HL-60 (cell line): ENCODE measurements at regions not wholly inside any gene's neighbourhood (a gene's known extent, or its start where the extent isn't known, plus 50 kb on each side); places are given as distances from the start of the nearest gene placed in this dataset.

Experiments
- DNase-seq, 2 experiments: peaks; one replicate each; pipeline ENCODE4 v3.0.0-alpha.2; 2010 to 2020; ENCODE audit warnings: low read depth in 1 of 2, low spot score in 1 of 2
- H3K27ac ChIP-seq: fragments of 250-450 bp; sonication (Bioruptor Pico); replicated peaks from 2 replicates; pipeline ENCODE4 v1.5.1; 2020; ENCODE audit warnings: mild to moderate bottlenecking, moderate library complexity
- H3K27me3 ChIP-seq: fragments of 250-450 bp; sonication (Bioruptor Pico); 2 replicates; pipeline ENCODE4 v1.5.1; 2021; ENCODE audit warnings: mild to moderate bottlenecking, moderate library complexity; ENCODE audit not compliant: insufficient read depth, poor library complexity, severe bottlenecking
- H3K4me3 ChIP-seq: replicated peaks from 2 replicates; pipeline ENCODE4 v1.5.1; 2011; ENCODE audit warnings: mild to moderate bottlenecking, control low read depth, low read length; ENCODE audit not compliant: insufficient read depth
- CTCF ChIP-seq: IDR thresholded peaks from one replicate; pipeline ENCODE4 v1.5.1; 2011; ENCODE audit warnings: low read length, control low read depth, inconsistent platforms; ENCODE audit not compliant: insufficient read depth
- GABPA ChIP-seq: IDR thresholded peaks from 2 replicates; pipeline ENCODE4 v1.6.1; 2012; ENCODE audit warnings: low read depth
- POLR2AphosphoS5 ChIP-seq: IDR thresholded peaks from 2 replicates; pipeline ENCODE4 v1.6.1; 2012; ENCODE audit warnings: low read depth
- REST ChIP-seq: IDR thresholded peaks from 2 replicates; pipeline ENCODE4 v1.6.1; 2012; ENCODE audit warnings: low read depth; ENCODE audit not compliant: insufficient replicate concordance
- SPI1 ChIP-seq: IDR thresholded peaks from 2 replicates; pipeline ENCODE4 v1.6.1; 2012; ENCODE audit warnings: low read depth, mild to moderate bottlenecking, borderline replicate concordance

GRCh38 chr6:18724056-18724455 is 336.9 kb downstream of the RNF144B start:
- no peak overlapping the region for H3K4me3 ChIP-seq
- H3K27me3 ChIP-seq: peaks cover 2% of the 10 kb centered on the region
- H3K27ac ChIP-seq: no peak overlapping the region
- TF ChIP-seq SPI1: no peak
- TF ChIP-seq POLR2AphosphoS5: no peak
- no peak for TF ChIP-seq GABPA
- TF ChIP-seq REST: no peak
- no peak for TF ChIP-seq CTCF
- DNase-seq: no peak

GRCh38 chr6:18725449-18725848 is 338.3 kb downstream of the RNF144B start:
- Histone ChIP-seq H3K27me3 (peaks cover 2% of the 10 kb centered on the region), H3K27ac (no peak overlapping the region), H3K4me3 (no peak overlapping the region)
- DNase-seq: no peak
- no peak for TF ChIP-seq SPI1
- TF ChIP-seq GABPA: no peak

- no peak for DNase-seq
- no peak overlapping the region for H3K4me3 ChIP-seq
- no peak overlapping the region for H3K27ac ChIP-seq
- TF ChIP-seq POLR2AphosphoS5 (no peak), REST (no peak), CTCF (no peak), GABPA (no peak), SPI1 (no peak)
- no peaks in the 10 kb centered on the region for H3K27me3 ChIP-seq
Measured at GRCh38 chr6:18733921-18734550, 346.9 kb downstream of the RNF144B start.

GRCh38 chr6:18741741-18742140 is 354.6 kb downstream of the RNF144B start:
- Histone ChIP-seq H3K4me3 (no peak overlapping the region), H3K27me3 (no peaks in the 10 kb centered on the region), H3K27ac (no peak overlapping the region)
- no peak for TF ChIP-seq SPI1
- no peak for TF ChIP-seq GABPA
- TF ChIP-seq REST: no peak
- TF ChIP-seq POLR2AphosphoS5: no peak
- no peak for TF ChIP-seq CTCF
- DNase-seq: no peak
